HAP-1 (cell line): ENCODE measurements at regions not wholly inside any gene's neighbourhood (a gene's known extent, or its start where the extent isn't known, plus 50 kb on each side); places are given as distances from the start of the nearest gene placed in this dataset.

Experiments
- DNase-seq, 2 experiments: peaks; one replicate each; pipeline ENCODE4 v3.0.0-alpha.2; 2016 to 2020; ENCODE audit warnings: low spot score in 2 of 2
- H3K27me3 ChIP-seq: fragments of 250-450 bp; sonication (Bioruptor Pico); 2 replicates; pipeline ENCODE4 v1.5.1; 2020; ENCODE audit warnings: low read depth, mild to moderate bottlenecking, moderate library complexity
- H3K36me3 ChIP-seq: fragments of 250-450 bp; sonication (Bioruptor Pico); replicated peaks from 2 replicates; pipeline ENCODE4 v1.5.1; 2020; ENCODE audit warnings: mild to moderate bottlenecking
- H3K4me1 ChIP-seq: fragments of 250-450 bp; sonication (Bioruptor Pico); 2 replicates; pipeline ENCODE4 v1.5.1; 2020; ENCODE audit warnings: mild to moderate bottlenecking
- H3K4me3 ChIP-seq: fragments of 250-450 bp; sonication (Bioruptor Pico); 2 replicates; pipeline ENCODE4 v1.5.1; 2020; ENCODE audit warnings: mild to moderate bottlenecking, moderate library complexity
- H3K9me3 ChIP-seq: fragments of 250-450 bp; sonication (Bioruptor Pico); 2 replicates; pipeline ENCODE4 v1.5.1; 2020; ENCODE audit warnings: mild to moderate bottlenecking, moderate library complexity
- in situ Hi-C: fragments of 300-500 bp; cut with MboI; formaldehyde crosslinking; loops from 3 replicates; pipeline ENCODE4 v1.14.3; 2020; ENCODE audit warnings: low sequenced_read_pairs, inconsistent platforms, mixed read lengths

- no peak for DNase-seq
- no peaks in the 10 kb centered on the region for H3K9me3 ChIP-seq
- H3K4me1 ChIP-seq, result no peaks in the 10 kb centered on the region
- no peak overlapping the region for H3K4me3 ChIP-seq
- no peaks in the 10 kb centered on the region for H3K36me3 ChIP-seq
- in situ Hi-C loops, result no loop called here
- no peaks in the 10 kb centered on the region for H3K27me3 ChIP-seq
Measured at GRCh38 chr5:3220638-3221288, 374.9 kb upstream of the IRX1 start.

- no peaks in the 10 kb centered on the region for H3K9me3 ChIP-seq
- no peaks in the 10 kb centered on the region for H3K36me3 ChIP-seq
- H3K4me1 ChIP-seq, result no peaks in the 10 kb centered on the region
- no peaks in the 10 kb centered on the region for H3K27me3 ChIP-seq
- in situ Hi-C loops, result no loop called here
- H3K4me3 ChIP-seq, result no peak overlapping the region
- DNase-seq, result no peak
Measured at GRCh38 chr5:3220201-3220600, 375.4 kb upstream of the IRX1 start.

DNA sequence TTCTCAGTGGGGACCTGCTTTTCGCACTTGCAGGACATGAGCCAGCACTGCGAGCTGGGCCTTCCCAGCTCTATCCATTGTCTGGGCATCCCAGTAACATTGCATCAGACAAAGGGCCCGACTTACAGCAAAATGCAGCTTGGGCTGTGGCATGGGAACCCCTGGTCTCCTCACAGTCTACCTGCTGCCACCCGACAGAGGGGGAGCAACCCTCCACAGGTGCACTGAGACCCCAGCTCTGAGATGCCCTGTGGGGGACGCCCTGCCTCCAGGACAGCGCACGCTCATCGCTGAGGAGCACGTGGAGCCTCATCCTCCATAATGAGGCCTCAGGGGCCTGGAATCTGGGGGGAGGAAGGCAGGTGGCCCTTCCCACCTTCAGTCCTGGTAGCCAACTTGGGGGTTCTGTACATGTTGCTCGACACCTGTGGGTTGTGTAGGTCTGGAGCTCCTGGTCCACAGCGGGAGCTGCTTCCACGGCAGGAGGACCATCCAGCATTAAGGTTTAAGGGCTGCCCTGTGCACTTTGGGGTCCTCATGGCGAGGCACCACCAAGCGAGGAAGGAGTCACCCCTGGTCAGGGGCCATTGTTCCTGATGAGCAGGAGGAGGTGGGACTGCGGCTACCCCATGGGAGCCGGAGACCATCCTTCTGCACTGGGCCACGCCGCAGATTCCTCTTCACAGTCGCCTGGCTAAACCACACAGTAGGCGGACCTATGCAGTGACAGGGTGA is 376.5 kb upstream of the IRX1 start:
- no peak for DNase-seq
- Histone ChIP-seq H3K36me3 (no peaks in the 10 kb centered on the region), H3K27me3 (no peaks in the 10 kb centered on the region), H3K4me3 (no peak overlapping the region), H3K9me3 (no peaks in the 10 kb centered on the region), H3K4me1 (no peaks in the 10 kb centered on the region)
- in situ Hi-C loops, result no loop called here

- no peaks in the 10 kb centered on the region for H3K27me3 ChIP-seq
- no peak for DNase-seq
- H3K36me3 ChIP-seq, result no peaks in the 10 kb centered on the region
- in situ Hi-C loops, result no loop called here
- no peak overlapping the region for H3K4me3 ChIP-seq
- H3K4me1 ChIP-seq, result no peaks in the 10 kb centered on the region
- H3K9me3 ChIP-seq, result no peaks in the 10 kb centered on the region
Measured at GRCh38 chr5:3217771-3218495, 377.7 kb upstream of the IRX1 start.

DNA sequence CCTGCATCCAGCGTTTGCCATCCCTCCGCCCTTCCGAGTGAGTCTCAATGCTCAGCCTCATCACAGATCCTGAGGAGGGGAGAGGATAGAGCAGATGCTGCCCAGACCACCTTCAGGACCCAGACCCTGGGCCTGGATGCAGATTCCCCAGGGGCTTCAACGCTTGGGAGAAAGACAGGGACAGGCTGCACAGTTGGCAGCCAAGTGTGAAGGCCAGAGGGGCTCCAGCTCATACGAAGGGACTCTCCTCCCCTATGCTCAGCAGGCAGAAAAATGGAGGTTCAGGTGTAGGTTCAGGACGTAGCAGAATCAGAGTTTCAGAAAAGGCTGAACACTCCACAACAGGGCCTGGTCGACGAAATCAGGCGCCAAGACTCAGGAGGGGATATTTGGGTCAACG is 378.5 kb upstream of the IRX1 start:
- Histone ChIP-seq H3K4me3 (no peak overlapping the region), H3K4me1 (no peaks in the 10 kb centered on the region), H3K36me3 (no peaks in the 10 kb centered on the region), H3K9me3 (no peaks in the 10 kb centered on the region), H3K27me3 (no peaks in the 10 kb centered on the region)
- in situ Hi-C loops, result no loop called here
- no peak for DNase-seq

DNA sequence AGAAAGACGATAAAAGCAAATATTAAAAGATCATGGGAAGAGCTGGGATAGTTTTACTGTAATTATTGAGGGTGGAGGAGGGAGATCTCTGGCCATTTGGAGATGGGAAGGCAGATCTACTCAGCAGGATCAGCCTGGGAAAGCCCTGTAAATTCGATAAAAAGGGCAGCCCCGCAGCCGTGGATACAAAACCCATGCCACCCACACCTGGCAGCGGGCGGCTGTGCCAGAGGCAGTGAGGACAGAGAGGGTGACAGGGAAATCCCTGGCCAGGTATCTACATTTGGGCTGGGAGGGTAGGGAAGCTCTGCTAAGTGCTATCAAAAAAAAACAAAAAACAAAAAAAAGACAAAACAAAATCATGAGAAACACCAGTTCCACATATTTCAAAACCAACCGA is 379.2 kb upstream of the IRX1 start:
- H3K4me3 ChIP-seq, result no peak overlapping the region
- H3K27me3 ChIP-seq, result no peaks in the 10 kb centered on the region
- H3K4me1 ChIP-seq, result no peaks in the 10 kb centered on the region
- H3K9me3 ChIP-seq, result no peaks in the 10 kb centered on the region
- DNase-seq, result no peak
- in situ Hi-C loops, result no loop called here
- H3K36me3 ChIP-seq, result no peaks in the 10 kb centered on the region

DNA sequence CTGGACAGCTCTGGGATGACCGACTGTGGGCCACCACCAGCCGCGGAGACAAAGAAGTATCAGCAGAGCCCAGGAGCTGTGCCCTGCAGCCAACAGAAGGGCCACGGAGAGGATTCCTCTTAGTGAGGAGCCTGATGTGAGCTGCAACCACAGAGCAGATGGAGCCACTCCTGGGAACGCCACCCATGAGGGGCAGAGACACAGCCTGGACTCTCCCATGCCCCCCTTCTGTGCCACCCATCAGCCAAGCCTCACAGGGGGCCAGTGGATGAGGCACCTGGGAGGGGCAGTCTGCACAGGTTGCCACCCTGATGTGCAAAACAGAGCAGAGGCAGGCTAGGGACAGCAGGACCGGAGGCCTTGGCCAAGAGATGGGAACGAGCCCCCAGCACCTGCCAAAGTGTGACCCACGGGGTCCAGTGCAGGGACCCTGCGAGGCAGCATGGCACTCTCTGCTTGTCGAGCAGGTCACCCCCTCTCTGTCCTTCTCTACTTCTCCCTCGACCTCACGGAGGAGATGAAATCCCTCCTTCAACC is 380.7 kb upstream of the IRX1 start:
- DNase-seq, result no peak
- H3K36me3 ChIP-seq, result no peaks in the 10 kb centered on the region
- no peaks in the 10 kb centered on the region for H3K27me3 ChIP-seq
- H3K9me3 ChIP-seq, result no peaks in the 10 kb centered on the region
- H3K4me3 ChIP-seq, result no peak overlapping the region
- in situ Hi-C loops, result no loop called here
- H3K4me1 ChIP-seq, result no peaks in the 10 kb centered on the region

DNA sequence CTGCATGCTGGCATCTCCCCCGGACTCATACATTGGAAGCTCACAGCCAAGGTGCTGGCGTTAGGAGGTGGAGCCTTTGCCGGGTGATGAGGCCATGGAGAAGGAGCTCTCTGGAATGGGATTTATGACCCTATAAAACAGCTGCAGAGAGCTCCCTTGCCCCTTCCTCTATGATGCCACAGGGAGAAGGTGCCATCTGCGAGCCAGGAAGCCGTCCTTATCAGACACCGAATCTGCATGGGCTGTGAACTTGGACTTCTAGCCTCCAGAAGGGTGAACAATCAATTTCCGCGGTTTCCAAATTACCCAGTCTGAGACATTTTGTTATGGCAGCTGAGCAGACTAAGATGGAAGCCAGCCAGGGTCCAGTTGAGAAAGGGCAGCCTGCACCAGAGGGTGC is 381.2 kb upstream of the IRX1 start:
- Histone ChIP-seq H3K4me1 (no peaks in the 10 kb centered on the region), H3K27me3 (no peaks in the 10 kb centered on the region), H3K36me3 (no peaks in the 10 kb centered on the region), H3K9me3 (no peaks in the 10 kb centered on the region), H3K4me3 (no peak overlapping the region)
- in situ Hi-C loops, result no loop called here
- no peak for DNase-seq

- Histone ChIP-seq H3K4me3 (no peak overlapping the region), H3K9me3 (no peaks in the 10 kb centered on the region), H3K36me3 (no peaks in the 10 kb centered on the region), H3K27me3 (no peaks in the 10 kb centered on the region), H3K4me1 (no peaks in the 10 kb centered on the region)
- no peak for DNase-seq
- in situ Hi-C loops, result no loop called here
Measured at GRCh38 chr5:3212869-3213268, 382.8 kb upstream of the IRX1 start.

- no peaks in the 10 kb centered on the region for H3K4me1 ChIP-seq
- no peaks in the 10 kb centered on the region for H3K9me3 ChIP-seq
- no peaks in the 10 kb centered on the region for H3K36me3 ChIP-seq
- H3K4me3 ChIP-seq, result no peak overlapping the region
- in situ Hi-C loops, result no loop called here
- no peaks in the 10 kb centered on the region for H3K27me3 ChIP-seq
- DNase-seq, result no peak
Measured at GRCh38 chr5:3210531-3210930, 385.1 kb upstream of the IRX1 start.

- H3K27me3 ChIP-seq, result no peaks in the 10 kb centered on the region
- no peaks in the 10 kb centered on the region for H3K9me3 ChIP-seq
- in situ Hi-C loops, result no loop called here
- no peak overlapping the region for H3K4me3 ChIP-seq
- no peak for DNase-seq
- H3K4me1 ChIP-seq, result no peaks in the 10 kb centered on the region
- no peaks in the 10 kb centered on the region for H3K36me3 ChIP-seq
Measured at GRCh38 chr5:3209918-3210317, 385.7 kb upstream of the IRX1 start.

DNA sequence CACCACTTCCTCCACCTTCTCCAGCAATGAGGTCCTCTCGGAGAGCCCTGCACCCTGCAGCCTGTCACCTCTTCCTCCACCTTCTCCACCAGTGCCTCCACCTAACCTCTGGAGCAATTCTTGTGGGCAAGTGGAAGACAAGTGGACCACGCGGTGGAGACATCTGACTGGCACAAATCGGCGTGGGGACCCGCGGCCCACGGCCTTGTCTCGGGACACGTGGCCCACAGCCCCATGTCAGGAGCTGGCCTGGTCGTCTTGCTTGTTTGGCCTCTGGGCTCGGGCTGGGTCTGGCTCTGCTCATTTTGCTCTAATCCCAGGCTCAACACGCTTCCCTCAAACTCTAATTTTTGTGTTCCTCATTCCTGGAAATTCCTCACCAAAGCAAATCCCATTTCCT is 393.1 kb upstream of the IRX1 start:
- in situ Hi-C loops, result no loop called here
- H3K4me1 ChIP-seq, result no peaks in the 10 kb centered on the region
- H3K4me3 ChIP-seq, result no peak overlapping the region
- H3K27me3 ChIP-seq, result no peaks in the 10 kb centered on the region
- no peaks in the 10 kb centered on the region; the same call in 1 of the 2 replicates for H3K9me3 ChIP-seq
- DNase-seq, result no peak
- H3K36me3 ChIP-seq, result no peaks in the 10 kb centered on the region

DNA sequence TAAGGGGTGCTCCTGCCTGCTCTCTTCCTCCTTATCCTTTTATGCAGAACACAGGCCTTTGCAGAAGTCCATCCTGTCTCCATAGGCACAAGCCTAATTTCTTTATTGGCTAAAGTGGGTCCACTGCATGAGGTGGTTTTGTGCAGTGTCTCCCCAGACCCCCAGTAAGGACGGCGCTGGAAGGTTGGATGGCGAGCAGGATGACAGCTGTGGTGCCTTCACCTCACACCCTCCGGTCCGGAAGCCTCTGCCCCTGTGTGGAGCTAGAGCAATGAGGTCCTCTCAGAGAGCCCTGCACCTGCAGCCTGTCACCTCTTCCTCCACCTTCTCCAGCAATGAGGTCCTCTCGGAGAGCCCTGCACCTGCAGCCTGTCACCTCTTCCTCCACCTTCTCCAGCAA is 393.7 kb upstream of the IRX1 start:
- H3K9me3 ChIP-seq, result no peaks in the 10 kb centered on the region; the same call in 1 of the 2 replicates
- in situ Hi-C loops, result no loop called here

GRCh38 chr5:3201121-3201520 is 394.5 kb upstream of the IRX1 start:
- in situ Hi-C loops, result no loop called here
- H3K27me3 ChIP-seq, result no peaks in the 10 kb centered on the region
- DNase-seq, result no peak
- no peak overlapping the region for H3K4me3 ChIP-seq
- H3K9me3 ChIP-seq, result no peaks in the 10 kb centered on the region; the same call in 1 of the 2 replicates
- no peaks in the 10 kb centered on the region for H3K36me3 ChIP-seq
- peaks cover 12% of the 10 kb centered on the region for H3K4me1 ChIP-seq

More for the DNA sequence above, 393.7 kb upstream of the IRX1 start:
- Histone ChIP-seq H3K36me3 (no peaks in the 10 kb centered on the region), H3K27me3 (no peaks in the 10 kb centered on the region), H3K4me1 (peaks cover 3% of the 10 kb centered on the region; the same call in 1 of the 2 replicates), H3K4me3 (no peak overlapping the region)
- DNase-seq, result no peak
